A549 (cell line): ENCODE measurements at regions not wholly inside any gene's neighbourhood (a gene's known extent, or its start where the extent isn't known, plus 50 kb on each side); places are given as distances from the start of the nearest gene placed in this dataset.
A peak's percentile ranks its signal among the peaks of the same experiment; 100 is the strongest.

Experiments used
- ATAC-seq, 2 experiments: fragments of 200-7000 bp in 1 of 2; fragments of >200 bp in 1 of 2; cut with Nextera tagmentation in 1 of 2; cut with Tn5 transposase in 1 of 2; 3 replicates each; pipeline versions ENCODE4 v1.8.0 to v1.9.1; 2018 to 2020; ENCODE audit warnings: mild to moderate bottlenecking in 1 of 2, moderate library complexity in 1 of 2
- CTCF ChIA-PET: fragments of 300-600 bp; sonication (Branson Sonifier 250); formaldehyde crosslinking; extraction: SDS; loops from one replicate; lab custom pipeline; 2021; ENCODE audit warnings: antibody characterized with exemption, inconsistent platforms; lab: Yijun Ruan, JAX
- POLR2A ChIA-PET: fragments of 350-600 bp; formaldehyde crosslinking; extraction: SDS; loops from one replicate; lab custom pipeline; 2021; ENCODE audit warnings: antibody characterized with exemption, inconsistent platforms; lab: Yijun Ruan, JAX
- DNase-seq, 2 experiments: peaks; one replicate each; pipeline versions ENCODE4 v3.0.0 to v3.0.0-alpha.2; 2011 to 2016; ENCODE audit warnings: low read depth in 1 of 2, low spot score in 1 of 2
- FAIRE-seq: peaks from 2 replicates; lab custom pipeline; 2011; peaks lifted over from hg19 to GRCh38; lab: Jason Lieb, UNC
- H3K27ac ChIP-seq, 2 experiments: fragments of >200 bp; sonication (Bioruptor Twin); formaldehyde crosslinking; 3 replicates each; pipeline ENCODE4 v1.5.1; 2016 to 2017
- H3K4me1 ChIP-seq: fragments of >200 bp; sonication (Bioruptor Twin); formaldehyde crosslinking; 3 replicates; pipeline ENCODE4 v1.6.1; 2016
- H3K4me2 ChIP-seq: fragments of >200 bp; sonication (Bioruptor Twin); formaldehyde crosslinking; 3 replicates; pipeline ENCODE4 v1.6.1; 2016
- H3K4me3 ChIP-seq: fragments of >200 bp; sonication (Bioruptor Twin); formaldehyde crosslinking; 3 replicates; pipeline ENCODE4 v1.5.1; 2016
- H3K9me3 ChIP-seq: fragments of >200 bp; sonication (Bioruptor Twin); formaldehyde crosslinking; 3 replicates; pipeline ENCODE4 v1.6.1; 2016
- CHD4 ChIP-seq: fragments of 200-600 bp; sonication (generic); IDR thresholded peaks from 2 replicates; pipeline ENCODE4 v1.6.1; 2016; ENCODE audit warnings: antibody characterized with exemption, mild to moderate bottlenecking, borderline replicate concordance
- EHMT2 ChIP-seq: fragments of 200-600 bp; sonication (generic); IDR thresholded peaks from 2 replicates; pipeline ENCODE4 v1.6.1; 2016; ENCODE audit warnings: antibody characterized with exemption, low read depth, mild to moderate bottlenecking, moderate library complexity
- ESRRA ChIP-seq: fragments of 150-350 bp; IDR thresholded peaks from 2 replicates; pipeline ENCODE4 v1.6.1; 2014; ENCODE audit warnings: mild to moderate bottlenecking, low read length, borderline replicate concordance
- FOSL2 ChIP-seq, 2 experiments: fragments of 450-650 bp in 1 of 2; fragments of >200 bp in 1 of 2; sonication (Bioruptor Twin) in 1 of 2; formaldehyde crosslinking; IDR thresholded peaks; 2 replicates each; pipeline versions ENCODE4 v1.5.0 to v1.6.1; 2016 to 2020; ENCODE audit warnings: mild to moderate bottlenecking in 1 of 2, moderate library complexity in 1 of 2
- HDAC2 ChIP-seq: fragments of 200-600 bp; sonication (generic); IDR thresholded peaks from 2 replicates; pipeline ENCODE4 v1.6.1; 2016
- HEYL ChIP-seq: fragments of 250-450 bp; sonication (Bioruptor Pico); IDR thresholded peaks from 2 replicates; pipeline ENCODE4 v1.8.0; 2021; ENCODE audit warnings: mild to moderate bottlenecking, moderate library complexity
- HOXA7 ChIP-seq: fragments of 250-450 bp; sonication (Bioruptor Pico); IDR thresholded peaks from 2 replicates; pipeline ENCODE4 v1.5.0; 2020; ENCODE audit warnings: mild to moderate bottlenecking, moderate library complexity
- HOXB13 ChIP-seq: fragments of 250-450 bp; sonication (Bioruptor Pico); IDR thresholded peaks from 2 replicates; pipeline ENCODE4 v1.5.0; 2020; ENCODE audit warnings: low read depth, mild to moderate bottlenecking, moderate library complexity
- JUN ChIP-seq, 2 experiments: fragments of >200 bp; sonication (Bioruptor Twin); formaldehyde crosslinking; IDR thresholded peaks; 2 replicates in 1 of 2; 3 replicates in 1 of 2; pipeline ENCODE4 v1.6.1; 2016 to 2017
- MAFK ChIP-seq: fragments of 450-650 bp; IDR thresholded peaks from 2 replicates; pipeline ENCODE4 v1.6.1; 2014; ENCODE audit not compliant: partially characterized antibody
- MYC ChIP-seq: IDR thresholded peaks from 2 replicates; pipeline ENCODE4 v1.6.1; 2012; ENCODE audit warnings: mild to moderate bottlenecking, inconsistent platforms, low read length, improper control_type of control experiment, borderline replicate concordance
- PHF8 ChIP-seq: fragments of 200-600 bp; sonication (generic); IDR thresholded peaks from 2 replicates; pipeline ENCODE4 v1.6.1; 2016; ENCODE audit warnings: low read depth, mild to moderate bottlenecking, antibody characterized with exemption, moderate library complexity, borderline replicate concordance
- POLR2AphosphoS2 ChIP-seq: conservative IDR thresholded peaks from 2 replicates; pipeline ENCODE4 v1.6.1; 2012; ENCODE audit warnings: low read length, improper control_type of control experiment, inconsistent platforms
- RCOR1 ChIP-seq: fragments of 150-350 bp; IDR thresholded peaks from 2 replicates; pipeline ENCODE4 v1.6.1; 2014; ENCODE audit warnings: antibody characterized with exemption, low read length, low read depth
- SREBF2 ChIP-seq: fragments of 450-650 bp; IDR thresholded peaks from 2 replicates; pipeline ENCODE4 v1.6.1; 2014; ENCODE audit warnings: mild to moderate bottlenecking, moderate library complexity
- TP53 ChIP-seq: fragments of 250-450 bp; sonication (Bioruptor Pico); IDR thresholded peaks from 2 replicates; pipeline ENCODE4 v1.5.0; 2021; ENCODE audit warnings: mild to moderate bottlenecking, moderate library complexity
- ZC3H11A ChIP-seq: fragments of 450-650 bp; IDR thresholded peaks from 2 replicates; pipeline ENCODE4 v1.6.1; 2014; ENCODE audit warnings: antibody characterized with exemption, mild to moderate bottlenecking
- ZNF302 ChIP-seq: fragments of 250-450 bp; sonication (Bioruptor Pico); IDR thresholded peaks from 2 replicates; pipeline ENCODE4 v1.9.0; 2021; ENCODE audit warnings: inconsistent platforms, mild to moderate bottlenecking, moderate library complexity
- WGBS: methylation state at CpG from one replicate; pipeline ENCODE4 v1.1.6; 2017; ENCODE audit errors: missing lambda C conversion rate; 5-methylcytosine and 5-hydroxymethylcytosine counted together
- TF ChIP-seq, protein P1 (sequence below): IDR thresholded peaks from 2 replicates; pipeline ENCODE4 v1.6.1; 2012
- TF ChIP-seq, protein P2 (sequence below): fragments of 250-450 bp; sonication (Bioruptor Pico); IDR thresholded peaks from 2 replicates; pipeline ENCODE4 v1.5.0; 2020; ENCODE audit warnings: low read depth, mild to moderate bottlenecking, moderate library complexity
- TF ChIP-seq, protein P3 (sequence below): fragments of 450-650 bp; IDR thresholded peaks from 2 replicates; pipeline ENCODE4 v1.6.1; 2014; ENCODE audit warnings: antibody characterized with exemption
- TF ChIP-seq, protein P4 (sequence below): fragments of >200 bp; sonication (Bioruptor Twin); formaldehyde crosslinking; IDR thresholded peaks from 2 replicates; pipeline ENCODE4 v1.6.1; 2016
- TF ChIP-seq, protein P5 (sequence below): fragments of >200 bp; sonication (Bioruptor Twin); formaldehyde crosslinking; IDR thresholded peaks from 3 replicates; pipeline ENCODE4 v1.5.1; 2016
- TF ChIP-seq, protein P6 (sequence below): fragments of 250-450 bp; sonication (Bioruptor Pico); IDR thresholded peaks from 2 replicates; pipeline ENCODE4 v1.5.0; 2021; ENCODE audit warnings: mild to moderate bottlenecking, moderate library complexity, borderline replicate concordance
- TF ChIP-seq, protein P7 (sequence below): IDR thresholded peaks from 2 replicates; pipeline ENCODE4 v1.6.1; 2012

DNA sequence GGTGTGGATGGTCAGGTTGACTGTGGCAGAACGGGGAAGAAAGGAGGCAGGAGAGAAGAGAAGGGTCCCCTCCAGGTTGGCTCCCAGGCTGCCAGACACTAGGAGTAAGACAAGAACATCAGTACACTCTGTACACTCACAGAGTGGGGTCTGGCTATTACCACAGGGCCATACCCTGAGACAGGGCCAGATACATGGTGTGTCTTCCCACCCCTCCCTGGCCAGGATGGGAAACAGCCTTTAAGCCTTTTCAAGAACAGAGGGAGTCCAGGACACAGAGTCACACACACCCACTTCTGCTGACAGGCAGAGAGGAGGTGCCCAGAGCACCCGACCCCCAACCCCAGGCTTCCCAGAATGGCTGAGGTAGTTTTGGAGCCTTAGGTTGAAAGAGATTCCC lies 99.4 kb downstream of the LITAF start:
- ATAC-seq (peak; percentile 36 to 57; a peak in 3 of 6 replicates), DNase-seq (no peak), FAIRE-seq (no peak)
- Histone ChIP-seq H3K4me1 (no peaks in the 10 kb centered on the region), H3K9me3 (peaks cover 17% of the 10 kb centered on the region), H3K4me2 (no peak overlapping the region), H3K27ac (0 out of 6 replicates have a peak overlapping the region, but pooled peaks of 1 of the 2 experiments have one; percentile 21), H3K4me3 (no peak overlapping the region)
- TF ChIP-seq CHD4, result no peak
- TF ChIP-seq, protein P1, sequence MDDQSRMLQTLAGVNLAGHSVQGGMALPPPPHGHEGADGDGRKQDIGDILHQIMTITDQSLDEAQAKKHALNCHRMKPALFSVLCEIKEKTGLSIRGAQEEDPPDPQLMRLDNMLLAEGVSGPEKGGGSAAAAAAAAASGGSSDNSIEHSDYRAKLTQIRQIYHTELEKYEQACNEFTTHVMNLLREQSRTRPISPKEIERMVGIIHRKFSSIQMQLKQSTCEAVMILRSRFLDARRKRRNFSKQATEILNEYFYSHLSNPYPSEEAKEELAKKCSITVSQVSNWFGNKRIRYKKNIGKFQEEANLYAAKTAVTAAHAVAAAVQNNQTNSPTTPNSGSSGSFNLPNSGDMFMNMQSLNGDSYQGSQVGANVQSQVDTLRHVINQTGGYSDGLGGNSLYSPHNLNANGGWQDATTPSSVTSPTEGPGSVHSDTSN, result no peak
- no peak for TF ChIP-seq JUN (IDR thresholded peaks at IDR 0.05)
- TF ChIP-seq, protein P2, sequence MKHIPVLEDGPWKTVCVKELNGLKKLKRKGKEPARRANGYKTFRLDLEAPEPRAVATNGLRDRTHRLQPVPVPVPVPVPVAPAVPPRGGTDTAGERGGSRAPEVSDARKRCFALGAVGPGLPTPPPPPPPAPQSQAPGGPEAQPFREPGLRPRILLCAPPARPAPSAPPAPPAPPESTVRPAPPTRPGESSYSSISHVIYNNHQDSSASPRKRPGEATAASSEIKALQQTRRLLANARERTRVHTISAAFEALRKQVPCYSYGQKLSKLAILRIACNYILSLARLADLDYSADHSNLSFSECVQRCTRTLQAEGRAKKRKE, result no peak
- TF ChIP-seq, protein P3, sequence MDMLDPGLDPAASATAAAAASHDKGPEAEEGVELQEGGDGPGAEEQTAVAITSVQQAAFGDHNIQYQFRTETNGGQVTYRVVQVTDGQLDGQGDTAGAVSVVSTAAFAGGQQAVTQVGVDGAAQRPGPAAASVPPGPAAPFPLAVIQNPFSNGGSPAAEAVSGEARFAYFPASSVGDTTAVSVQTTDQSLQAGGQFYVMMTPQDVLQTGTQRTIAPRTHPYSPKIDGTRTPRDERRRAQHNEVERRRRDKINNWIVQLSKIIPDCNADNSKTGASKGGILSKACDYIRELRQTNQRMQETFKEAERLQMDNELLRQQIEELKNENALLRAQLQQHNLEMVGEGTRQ, result no peak
- no peak for TF ChIP-seq ZC3H11A
- TF ChIP-seq ESRRA, result no peak
- TF ChIP-seq PHF8, result no peak
- TF ChIP-seq, protein P4, sequence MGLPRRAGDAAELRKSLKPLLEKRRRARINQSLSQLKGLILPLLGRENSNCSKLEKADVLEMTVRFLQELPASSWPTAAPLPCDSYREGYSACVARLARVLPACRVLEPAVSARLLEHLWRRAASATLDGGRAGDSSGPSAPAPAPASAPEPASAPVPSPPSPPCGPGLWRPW, result no peak
- TF ChIP-seq HEYL (CRISPR knock-in tag), result no peak
- no peak for TF ChIP-seq HDAC2
- TF ChIP-seq TP53 (CRISPR knock-in tag), result no peak
- no peak for TF ChIP-seq FOSL2 (IDR thresholded peaks at IDR 0.05)
- no peak for TF ChIP-seq FOSL2 (CRISPR knock-in tag; IDR thresholded peaks at IDR 0.05)
- no peak for TF ChIP-seq EHMT2
- no peak for TF ChIP-seq MAFK
- TF ChIP-seq POLR2AphosphoS2, result no peak
- no peak for TF ChIP-seq MYC
- no peak for TF ChIP-seq HOXA7 (CRISPR knock-in tag)
- 49% methylated on average over 2 of the region's 2 CpGs for WGBS
- CTCF ChIA-PET, result no interaction called here
- POLR2A ChIA-PET, result no interaction called here

DNA sequence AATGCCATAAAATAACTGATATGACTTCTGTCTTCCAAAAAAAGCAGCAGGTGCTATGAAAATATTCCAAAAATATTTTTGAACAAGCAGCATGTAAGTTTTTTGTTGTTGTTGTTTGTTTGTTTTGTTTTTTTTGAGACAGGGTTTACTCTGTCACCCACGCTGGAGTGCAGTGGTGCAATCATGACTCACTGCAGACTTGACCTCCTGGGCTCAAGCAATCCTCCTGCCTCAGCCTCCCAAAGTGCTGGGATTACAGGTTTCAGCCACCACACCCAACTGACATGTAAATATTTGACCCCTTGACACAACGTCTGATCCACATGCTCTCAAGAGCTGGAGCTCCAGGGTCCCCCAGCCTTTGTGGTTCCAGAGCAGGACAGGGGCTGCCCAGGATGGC lies 98.4 kb downstream of the LITAF start:
- H3K4me3 ChIP-seq, result no peak overlapping the region
- no peak for FAIRE-seq

DNA sequence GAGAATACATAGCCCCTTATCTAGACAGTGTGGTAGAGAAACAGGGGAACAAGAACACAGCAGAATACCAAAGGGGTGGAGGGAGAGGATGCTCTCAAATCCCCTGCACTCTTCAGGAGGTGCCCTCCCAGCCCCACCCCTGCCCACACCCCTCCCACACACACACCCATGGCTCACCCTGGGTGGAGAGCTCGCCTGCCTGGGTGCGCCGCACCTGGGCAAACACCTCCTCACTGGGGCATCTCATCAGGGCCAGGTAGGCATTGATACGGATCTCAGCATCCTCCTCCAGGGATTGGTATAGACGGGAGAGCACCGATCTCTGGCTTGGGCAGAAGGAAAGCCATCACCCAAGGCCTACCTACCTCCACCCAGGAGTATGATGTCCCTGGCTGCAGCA lies 95.2 kb downstream of the LITAF start:
- 90% methylated on average over 5 of the region's 6 CpGs for WGBS
- ChIA-PET POLR2A (no interaction called here), CTCF (no interaction called here)
- H3K4me3 ChIP-seq, result no peak overlapping the region
- no peak for FAIRE-seq
- ATAC-seq, result no peak
- peaks cover 25% of the 10 kb centered on the region for H3K4me1 ChIP-seq
- H3K9me3 ChIP-seq, result peaks cover 11% of the 10 kb centered on the region
- no peak overlapping the region for H3K27ac ChIP-seq
- no peak for DNase-seq
- H3K4me2 ChIP-seq, result no peak overlapping the region
- TF ChIP-seq HOXA7 (CRISPR knock-in tag) (no peak), RCOR1 (no peak), ZC3H11A (no peak), SREBF2 (no peak), ESRRA (no peak), ZNF302 (CRISPR knock-in tag) (no peak), CHD4 (no peak), EHMT2 (no peak), MYC (no peak)
- TF ChIP-seq, protein P5, sequence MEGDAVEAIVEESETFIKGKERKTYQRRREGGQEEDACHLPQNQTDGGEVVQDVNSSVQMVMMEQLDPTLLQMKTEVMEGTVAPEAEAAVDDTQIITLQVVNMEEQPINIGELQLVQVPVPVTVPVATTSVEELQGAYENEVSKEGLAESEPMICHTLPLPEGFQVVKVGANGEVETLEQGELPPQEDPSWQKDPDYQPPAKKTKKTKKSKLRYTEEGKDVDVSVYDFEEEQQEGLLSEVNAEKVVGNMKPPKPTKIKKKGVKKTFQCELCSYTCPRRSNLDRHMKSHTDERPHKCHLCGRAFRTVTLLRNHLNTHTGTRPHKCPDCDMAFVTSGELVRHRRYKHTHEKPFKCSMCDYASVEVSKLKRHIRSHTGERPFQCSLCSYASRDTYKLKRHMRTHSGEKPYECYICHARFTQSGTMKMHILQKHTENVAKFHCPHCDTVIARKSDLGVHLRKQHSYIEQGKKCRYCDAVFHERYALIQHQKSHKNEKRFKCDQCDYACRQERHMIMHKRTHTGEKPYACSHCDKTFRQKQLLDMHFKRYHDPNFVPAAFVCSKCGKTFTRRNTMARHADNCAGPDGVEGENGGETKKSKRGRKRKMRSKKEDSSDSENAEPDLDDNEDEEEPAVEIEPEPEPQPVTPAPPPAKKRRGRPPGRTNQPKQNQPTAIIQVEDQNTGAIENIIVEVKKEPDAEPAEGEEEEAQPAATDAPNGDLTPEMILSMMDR, result no peak
- TF ChIP-seq, protein P3, result no peak
- TF ChIP-seq, protein P6, sequence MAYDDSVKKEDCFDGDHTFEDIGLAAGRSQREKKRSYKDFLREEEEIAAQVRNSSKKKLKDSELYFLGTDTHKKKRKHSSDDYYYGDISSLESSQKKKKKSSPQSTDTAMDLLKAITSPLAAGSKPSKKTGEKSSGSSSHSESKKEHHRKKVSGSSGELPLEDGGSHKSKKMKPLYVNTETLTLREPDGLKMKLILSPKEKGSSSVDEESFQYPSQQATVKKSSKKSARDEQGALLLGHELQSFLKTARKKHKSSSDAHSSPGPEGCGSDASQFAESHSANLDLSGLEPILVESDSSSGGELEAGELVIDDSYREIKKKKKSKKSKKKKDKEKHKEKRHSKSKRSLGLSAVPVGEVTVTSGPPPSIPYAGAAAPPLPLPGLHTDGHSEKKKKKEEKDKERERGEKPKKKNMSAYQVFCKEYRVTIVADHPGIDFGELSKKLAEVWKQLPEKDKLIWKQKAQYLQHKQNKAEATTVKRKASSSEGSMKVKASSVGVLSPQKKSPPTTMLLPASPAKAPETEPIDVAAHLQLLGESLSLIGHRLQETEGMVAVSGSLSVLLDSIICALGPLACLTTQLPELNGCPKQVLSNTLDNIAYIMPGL (CRISPR knock-in tag), result no peak

More for the DNA sequence above, 98.4 kb downstream of the LITAF start:
- no peak overlapping the region for H3K4me2 ChIP-seq
- no peak overlapping the region for H3K27ac ChIP-seq
- WGBS, result 6% methylated on average over 2 of the region's 2 CpGs
- DNase-seq (no peak), ATAC-seq (no peak)
- peaks cover 11% of the 10 kb centered on the region for H3K9me3 ChIP-seq
- no peak for TF ChIP-seq FOSL2 (IDR thresholded peaks at IDR 0.05)
- 0 out of 2 replicates have a peak, but pooled peaks have one; percentile 7 for TF ChIP-seq FOSL2 (CRISPR knock-in tag; IDR thresholded peaks at IDR 0.05)
- TF ChIP-seq ZC3H11A, result no peak
- TF ChIP-seq SREBF2, result no peak
- TF ChIP-seq HEYL (CRISPR knock-in tag), result no peak
- TF ChIP-seq HOXB13 (CRISPR knock-in tag), result no peak
- TF ChIP-seq, protein P7, sequence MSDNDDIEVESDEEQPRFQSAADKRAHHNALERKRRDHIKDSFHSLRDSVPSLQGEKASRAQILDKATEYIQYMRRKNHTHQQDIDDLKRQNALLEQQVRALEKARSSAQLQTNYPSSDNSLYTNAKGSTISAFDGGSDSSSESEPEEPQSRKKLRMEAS, result no peak
- CTCF ChIA-PET, result interaction anchor here (0.6 to 1.2 kb wide), 4 partner anchors 11 to 1068 kb away, joined by 3 to 4 read pairs (median 3); no protein-coding TSS in a partner anchor
- POLR2A ChIA-PET, result no interaction called here
- H3K4me1 ChIP-seq, result no peaks in the 10 kb centered on the region
